NT2/D1 (cell line): ENCODE measurements at regions not wholly inside any gene's neighbourhood (a gene's known extent, or its start where the extent isn't known, plus 50 kb on each side); places are given as distances from the start of the nearest gene placed in this dataset.
"Not testable (repeated sequence)": the region's sequence is repeated elsewhere in the genome, so short reads cannot be mapped to it uniquely, and the experiment has no call there.

Experiments
- DNase-seq: peaks from one replicate; pipeline ENCODE4 v3.0.0-alpha.2; 2011; ENCODE audit warnings: low read depth, low spot score
- H3K27me3 ChIP-seq: 2 replicates; pipeline ENCODE4 v1.6.0; 2011; ENCODE audit warnings: mild to moderate bottlenecking; ENCODE audit not compliant: insufficient read length, insufficient read depth
- H3K36me3 ChIP-seq: 2 replicates; pipeline ENCODE4 v1.6.1; 2011; ENCODE audit warnings: mild to moderate bottlenecking, low read length, mixed read lengths; ENCODE audit not compliant: insufficient read depth, insufficient read length
- H3K4me1 ChIP-seq: 2 replicates; pipeline ENCODE4 v1.5.1; 2011; ENCODE audit not compliant: insufficient read depth, insufficient read length
- H3K4me3 ChIP-seq: 2 replicates; pipeline ENCODE4 v1.5.1; 2011; ENCODE audit warnings: low read depth; ENCODE audit not compliant: insufficient read length
- H3K9ac ChIP-seq: 2 replicates; pipeline ENCODE4 v1.6.0; 2011; ENCODE audit warnings: low read depth; ENCODE audit not compliant: insufficient read length
- H3K9me3 ChIP-seq: 2 replicates; pipeline ENCODE4 v1.5.1; 2011; ENCODE audit warnings: mild to moderate bottlenecking, low read length; ENCODE audit not compliant: insufficient read depth
- SUZ12 ChIP-seq: IDR thresholded peaks from 2 replicates; pipeline ENCODE4 v1.6.1; 2011; ENCODE audit not compliant: insufficient read length, insufficient read depth; ENCODE audit errors: extremely low read depth
- YY1 ChIP-seq: IDR thresholded peaks from 2 replicates; pipeline ENCODE4 v1.6.1; 2011; ENCODE audit not compliant: insufficient read length, insufficient read depth
- ZNF274 ChIP-seq: IDR thresholded peaks from 2 replicates; pipeline ENCODE4 v1.6.1; 2011; ENCODE audit warnings: mild to moderate bottlenecking, low read depth, low read length

GRCh38 chr2:75290600-75291150 is 91.4 kb upstream of the TACR1 start:
- no peaks in the 10 kb centered on the region for H3K9me3 ChIP-seq
- TF ChIP-seq YY1, result no peak
- no peak for TF ChIP-seq ZNF274
- TF ChIP-seq SUZ12, result no peak

GRCh38 chr2:75289771-75290170 is 90.5 kb upstream of the TACR1 start:
- TF ChIP-seq SUZ12, result no peak
- no peak for TF ChIP-seq YY1
- TF ChIP-seq ZNF274, result no peak
- Histone ChIP-seq H3K4me1 (no peaks in the 10 kb centered on the region), H3K27me3 (no peaks in the 10 kb centered on the region), H3K36me3 (no peaks in the 10 kb centered on the region), H3K4me3 (no peak overlapping the region), H3K9ac (no peak overlapping the region), H3K9me3 (no peaks in the 10 kb centered on the region)
- no peak for DNase-seq

More at GRCh38 chr2:75290600-75291150, 91.4 kb upstream of the TACR1 start:
- Histone ChIP-seq H3K36me3 (no peaks in the 10 kb centered on the region), H3K27me3 (no peaks in the 10 kb centered on the region), H3K4me1 (no peaks in the 10 kb centered on the region), H3K4me3 (no peak overlapping the region), H3K9ac (no peak overlapping the region)
- DNase-seq, result no peak

- H3K27me3 ChIP-seq, H3K9me3 ChIP-seq, H3K4me1 ChIP-seq, H3K9ac ChIP-seq, DNase-seq, H3K4me3 ChIP-seq, H3K36me3 ChIP-seq: not testable (repeated sequence)
Measured at GRCh38 chr2:75289178-75289577, 89.9 kb upstream of the TACR1 start.

GRCh38 chr2:75288760-75289159 is 89.4 kb upstream of the TACR1 start:
- Histone ChIP-seq H3K9ac (no peak overlapping the region), H3K4me3 (no peak overlapping the region), H3K4me1 (no peaks in the 10 kb centered on the region), H3K36me3 (no peaks in the 10 kb centered on the region), H3K27me3 (no peaks in the 10 kb centered on the region), H3K9me3 (no peaks in the 10 kb centered on the region)
- no peak for TF ChIP-seq SUZ12
- TF ChIP-seq YY1, result no peak
- no peak for TF ChIP-seq ZNF274
- no peak for DNase-seq

- H3K4me3 ChIP-seq, result no peak overlapping the region
- no peak overlapping the region for H3K9ac ChIP-seq
- DNase-seq, result no peak
- H3K36me3 ChIP-seq, result no peaks in the 10 kb centered on the region
- TF ChIP-seq ZNF274 (no peak), YY1 (no peak), SUZ12 (no peak)
- H3K9me3 ChIP-seq, result no peaks in the 10 kb centered on the region
- no peaks in the 10 kb centered on the region for H3K4me1 ChIP-seq
- H3K27me3 ChIP-seq, result no peaks in the 10 kb centered on the region
Measured at GRCh38 chr2:75287624-75288316, 88.5 kb upstream of the TACR1 start.

- H3K9me3 ChIP-seq, result no peaks in the 10 kb centered on the region
- no peak overlapping the region for H3K9ac ChIP-seq
- H3K27me3 ChIP-seq, result no peaks in the 10 kb centered on the region
- no peaks in the 10 kb centered on the region for H3K36me3 ChIP-seq
- no peak overlapping the region for H3K4me3 ChIP-seq
- no peaks in the 10 kb centered on the region for H3K4me1 ChIP-seq
- TF ChIP-seq YY1, result no peak
- TF ChIP-seq SUZ12, result no peak
- no peak for TF ChIP-seq ZNF274
- DNase-seq, result no peak
Measured at GRCh38 chr2:75284345-75284744, 85.0 kb upstream of the TACR1 start.

- TF ChIP-seq SUZ12, result no peak
- TF ChIP-seq YY1, result no peak
- TF ChIP-seq ZNF274, result no peak
- DNase-seq, result no peak
- 0 out of 2 replicates have a peak, but pooled peaks cover 5% of the 10 kb centered on the region for H3K9me3 ChIP-seq
- H3K4me3 ChIP-seq, result no peak overlapping the region
- H3K9ac ChIP-seq, result no peak overlapping the region
- no peaks in the 10 kb centered on the region for H3K4me1 ChIP-seq
- H3K27me3 ChIP-seq, result no peaks in the 10 kb centered on the region
- H3K36me3 ChIP-seq, result no peaks in the 10 kb centered on the region
Measured at GRCh38 chr2:75278821-75279379, 79.6 kb upstream of the TACR1 start.
